GM18858 (cell line): ENCODE measurements at regions not wholly inside any gene's neighbourhood (a gene's known extent, or its start where the extent isn't known, plus 50 kb on each side); places are given as distances from the start of the nearest gene placed in this dataset.
A peak's percentile ranks its signal among the peaks of the same experiment; 100 is the strongest.

ENCODE experiments used
- ATAC-seq: cut with Tn5 transposase; IDR thresholded peaks from one replicate; pipeline ENCODE4 v1.9.1; 2021; ENCODE audit not compliant: unreplicated experiment

DNA sequence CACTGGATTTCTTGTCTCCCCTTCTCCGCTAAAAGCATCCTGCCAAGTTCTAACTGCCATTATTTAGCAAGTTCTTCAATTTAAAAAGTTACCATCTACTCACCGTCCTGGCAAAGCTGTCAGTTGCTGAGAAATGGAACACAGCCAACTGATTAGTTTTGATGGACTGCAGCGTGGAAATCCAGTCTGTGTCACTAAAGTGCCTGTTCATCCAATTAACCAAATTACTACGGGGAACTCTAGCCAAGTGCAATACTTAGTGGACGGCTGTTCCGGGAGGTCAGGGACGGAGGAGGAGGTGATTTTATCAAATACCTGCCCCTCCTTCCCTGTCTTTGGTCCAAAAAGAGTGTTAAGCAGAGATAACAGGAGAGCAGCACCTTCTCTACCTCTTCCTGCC, 260.7 kb downstream of the MAF start:
- ATAC-seq: no peak

GRCh38 chr16:79337906-79338305, 262.6 kb downstream of the MAF start:
- no peak for ATAC-seq

DNA sequence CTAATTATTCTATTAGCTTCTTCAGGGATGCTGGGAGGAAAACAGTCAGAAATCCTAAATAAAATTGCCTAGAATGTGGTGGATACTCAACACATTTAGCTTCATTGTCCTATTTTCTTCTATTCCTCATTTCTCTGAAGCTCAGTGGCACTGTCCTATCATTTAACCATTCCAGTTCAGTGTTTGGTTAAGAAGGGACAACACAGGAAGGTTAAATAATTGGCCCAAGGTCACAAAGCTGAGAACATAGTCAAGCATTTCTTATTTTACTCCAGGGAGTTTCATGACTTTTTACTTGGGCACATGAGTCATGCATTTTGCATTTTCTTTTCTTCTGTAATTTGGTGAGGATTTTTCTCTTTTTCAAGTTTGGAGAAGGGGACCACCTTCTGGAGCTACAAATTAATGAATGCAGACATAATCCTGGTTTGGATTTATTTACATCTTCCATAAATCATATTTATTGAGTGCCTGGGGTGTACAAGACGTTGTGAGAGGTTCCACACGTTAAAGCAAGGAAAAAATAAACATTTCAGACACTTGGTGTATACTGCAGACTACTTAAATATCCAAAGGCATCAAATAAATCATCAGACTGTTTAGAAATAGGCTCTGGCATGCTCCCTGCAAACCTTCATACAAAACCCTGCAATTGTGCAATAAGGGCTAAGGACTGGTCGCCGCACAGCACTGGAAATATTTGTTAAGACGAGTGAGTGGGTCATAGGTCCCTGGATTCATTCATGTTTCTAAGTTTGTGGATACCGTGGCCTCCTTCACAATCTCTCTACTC, 263.9 kb downstream of the MAF start:
- no peak for ATAC-seq

GRCh38 chr16:79334127-79334526, 266.4 kb downstream of the MAF start:
- ATAC-seq: no peak

DNA sequence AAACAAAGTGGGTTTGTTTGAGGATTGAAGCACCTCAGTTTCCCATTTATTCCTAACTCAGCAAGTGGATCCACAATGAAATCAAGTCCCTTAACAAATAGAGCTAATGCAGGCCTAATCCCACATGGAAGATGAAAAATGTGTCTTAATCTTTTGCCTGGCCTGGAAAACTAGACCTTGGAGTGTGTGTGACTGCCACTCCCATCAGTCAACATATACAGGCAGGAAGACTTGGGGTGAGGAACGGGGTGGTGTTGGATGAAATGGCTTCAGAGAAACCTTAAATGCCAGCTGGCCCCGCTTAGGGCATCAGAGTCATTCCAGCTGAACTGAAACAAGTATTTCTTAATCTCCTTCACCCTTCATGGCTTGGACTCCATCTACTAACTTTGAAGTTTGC, 269.5 kb downstream of the MAF start:
- ATAC-seq: no peak

GRCh38 chr16:79329967-79330366, 270.6 kb downstream of the MAF start:
- no peak for ATAC-seq

DNA sequence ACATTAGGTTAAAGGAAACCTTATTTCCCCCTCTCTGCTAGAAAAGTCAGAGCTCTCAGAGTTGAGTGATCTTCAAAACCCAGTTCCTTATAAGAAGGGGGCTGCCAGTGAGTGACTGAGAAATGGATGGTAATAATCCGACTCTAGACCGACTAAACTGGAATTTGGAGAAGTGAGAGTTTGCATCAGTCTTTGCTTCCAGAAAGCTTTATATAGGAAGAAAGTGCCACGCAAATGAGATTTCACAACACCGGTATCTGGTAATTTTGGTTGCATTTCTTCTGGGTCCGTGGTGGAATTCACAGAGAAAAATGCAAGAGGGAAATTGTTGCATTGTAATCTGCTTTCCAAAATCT, 271.4 kb downstream of the MAF start:
- no peak for ATAC-seq

GRCh38 chr16:79328402-79329165, 272.0 kb downstream of the MAF start:
- ATAC-seq: no peak

DNA sequence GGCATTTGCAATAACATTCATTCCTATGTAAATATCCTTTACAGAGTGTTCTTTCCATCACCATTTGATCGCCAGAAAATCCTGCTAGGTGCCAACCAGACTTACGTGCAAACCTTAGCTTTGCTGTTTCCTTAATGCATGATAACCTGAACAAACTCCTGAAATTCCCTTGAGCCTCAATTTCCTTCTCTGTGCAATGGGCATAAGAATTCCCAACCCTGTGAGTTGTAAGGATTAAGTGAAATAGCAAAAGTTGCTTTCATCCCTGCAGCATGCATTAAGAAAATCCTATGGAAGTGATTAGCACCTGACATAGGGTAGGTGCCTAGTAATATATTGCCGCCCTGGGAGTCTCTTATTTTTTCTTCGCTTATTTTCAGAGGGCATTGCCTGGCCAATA, 272.7 kb downstream of the MAF start:
- no peak for ATAC-seq

DNA sequence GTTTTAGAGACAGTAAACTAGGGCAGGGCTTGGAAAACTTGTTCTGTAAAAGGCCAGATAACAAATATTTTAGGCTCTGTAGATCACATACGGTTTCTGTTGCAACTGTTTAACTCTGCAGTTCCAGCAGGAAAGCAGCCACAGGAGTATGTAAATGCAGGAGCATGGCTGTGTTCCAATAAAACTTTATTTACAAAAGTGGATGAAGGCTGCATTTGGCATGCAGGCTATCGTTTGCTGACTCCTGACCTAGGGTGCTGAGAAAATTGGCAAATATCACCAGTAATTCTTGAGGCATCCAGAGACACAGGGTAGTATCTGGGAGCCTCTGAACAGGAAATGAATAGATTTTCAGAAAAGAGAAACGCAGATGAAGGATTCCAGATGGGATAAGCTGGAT, 274.0 kb downstream of the MAF start:
- no peak for ATAC-seq

DNA sequence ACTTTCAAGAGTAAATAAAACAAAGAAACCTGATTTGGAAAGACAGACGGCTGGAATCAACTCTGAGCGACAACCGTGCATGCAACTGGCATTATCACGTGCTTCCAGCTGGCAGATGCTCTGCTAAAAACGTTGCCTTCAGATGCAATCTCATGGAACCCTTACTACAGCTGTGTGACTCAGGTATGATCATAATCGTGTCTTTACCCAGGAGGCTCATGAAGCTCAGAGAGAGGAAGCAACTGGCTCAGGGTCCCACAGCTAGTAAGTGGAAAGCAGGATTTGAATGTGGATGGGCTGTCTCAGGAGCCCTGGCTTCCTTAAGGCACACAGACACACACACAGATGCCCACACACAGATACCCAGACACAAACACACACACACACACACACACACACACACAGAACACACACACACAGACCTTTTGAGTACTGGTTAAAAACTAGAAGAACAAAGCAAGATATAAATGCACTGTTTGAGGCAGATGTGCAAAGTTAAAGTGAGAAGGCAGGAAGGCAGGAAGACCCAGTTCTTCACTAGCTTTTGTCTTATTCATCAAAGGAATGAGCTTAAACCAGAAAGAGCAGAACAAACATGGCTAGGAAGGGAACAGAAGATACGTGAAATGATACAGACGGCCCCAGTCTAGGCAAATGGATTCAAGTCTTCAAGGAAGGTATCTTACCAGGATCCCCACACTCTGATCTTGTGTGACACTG, 275.2 kb downstream of the MAF start:
- ATAC-seq: no peak

DNA sequence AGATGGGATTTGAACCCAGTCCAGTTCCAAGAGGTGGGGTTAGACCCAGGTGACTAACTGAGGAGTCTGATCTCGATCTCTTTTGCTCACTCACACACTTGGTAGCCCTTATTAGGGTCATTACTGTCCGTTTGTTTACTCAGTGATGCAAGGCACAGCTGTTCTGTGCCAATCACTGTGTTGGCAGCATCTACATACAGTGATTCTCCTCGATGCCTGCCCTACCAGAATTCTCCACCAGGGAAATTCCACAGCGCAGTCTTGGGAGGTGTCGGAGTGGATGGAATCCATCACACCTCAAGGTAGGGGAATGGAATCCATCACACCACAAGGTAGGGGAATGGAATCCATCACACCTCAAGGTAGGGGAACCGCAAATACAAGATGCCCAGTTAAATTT, 279.6 kb downstream of the MAF start:
- ATAC-seq: no peak

- no peak for ATAC-seq
Observed at GRCh38 chr16:79318143-79318899, 282.2 kb downstream of the MAF start.

DNA sequence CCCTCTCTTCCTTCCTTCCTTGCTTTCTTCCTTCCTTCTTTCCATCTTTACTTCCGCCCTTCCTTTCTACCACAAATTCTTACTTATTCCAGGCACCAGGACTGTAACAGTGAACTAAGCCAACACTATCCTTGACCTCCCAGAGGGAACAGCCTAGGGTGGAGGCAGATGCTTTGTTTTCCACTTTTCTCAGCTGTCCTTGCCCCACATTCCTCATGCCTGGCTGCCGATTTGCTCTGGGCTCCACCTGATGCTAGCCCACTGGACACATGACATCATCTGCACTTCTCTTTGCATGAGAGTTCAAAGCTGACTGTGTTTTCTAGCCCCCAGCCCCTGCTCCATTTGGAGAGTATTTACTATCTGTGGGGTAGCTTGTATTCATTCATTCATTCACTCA, 283.0 kb downstream of the MAF start:
- no peak for ATAC-seq

GRCh38 chr16:79317026-79317425, 283.5 kb downstream of the MAF start:
- no peak for ATAC-seq

DNA sequence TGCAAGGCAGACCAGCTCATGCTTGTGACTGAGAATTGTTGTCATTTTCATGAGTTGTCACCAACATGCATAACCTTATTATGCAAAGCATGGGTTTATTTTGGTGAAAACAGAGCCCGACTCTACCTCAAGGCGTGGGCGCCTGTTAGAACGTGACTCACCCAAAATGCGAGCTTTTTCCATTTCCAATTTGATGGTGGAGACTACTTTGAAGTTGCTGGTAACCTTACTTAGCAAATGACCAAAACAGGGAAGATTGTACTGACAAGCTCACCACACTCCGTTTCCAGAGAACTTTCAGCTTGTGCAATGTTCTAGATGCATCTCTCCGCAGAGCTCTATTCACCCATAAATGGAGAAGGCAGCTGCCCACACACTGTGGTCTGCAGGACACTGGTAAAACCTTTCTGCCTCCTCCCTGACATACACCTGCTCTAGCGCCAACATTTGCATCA, 284.5 kb downstream of the MAF start:
- peak; percentile 88 for ATAC-seq

DNA sequence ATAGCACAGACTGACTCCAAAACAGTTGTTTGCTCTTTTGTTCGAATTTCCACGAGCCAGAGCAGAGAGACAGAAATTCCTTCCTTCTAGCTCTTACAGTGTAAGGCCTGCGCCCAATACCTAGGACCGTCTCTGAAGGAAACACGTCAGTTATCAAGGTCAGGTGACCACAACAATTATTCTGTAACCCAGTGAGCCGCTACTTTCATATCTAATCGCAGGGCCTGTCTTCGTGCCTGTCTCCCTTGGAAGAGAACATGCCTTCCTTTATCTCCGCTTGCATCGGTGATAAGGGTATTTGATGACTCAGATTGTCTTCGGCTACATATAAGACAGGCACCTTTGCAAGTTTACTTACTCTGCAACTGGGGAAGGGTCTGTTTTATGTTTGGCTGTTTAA, 288.0 kb downstream of the MAF start:
- no peak for ATAC-seq

- no peak for ATAC-seq
Observed at GRCh38 chr16:79310710-79311109, 289.8 kb downstream of the MAF start.

GRCh38 chr16:79309606-79310005, 290.9 kb downstream of the MAF start:
- no peak for ATAC-seq

DNA sequence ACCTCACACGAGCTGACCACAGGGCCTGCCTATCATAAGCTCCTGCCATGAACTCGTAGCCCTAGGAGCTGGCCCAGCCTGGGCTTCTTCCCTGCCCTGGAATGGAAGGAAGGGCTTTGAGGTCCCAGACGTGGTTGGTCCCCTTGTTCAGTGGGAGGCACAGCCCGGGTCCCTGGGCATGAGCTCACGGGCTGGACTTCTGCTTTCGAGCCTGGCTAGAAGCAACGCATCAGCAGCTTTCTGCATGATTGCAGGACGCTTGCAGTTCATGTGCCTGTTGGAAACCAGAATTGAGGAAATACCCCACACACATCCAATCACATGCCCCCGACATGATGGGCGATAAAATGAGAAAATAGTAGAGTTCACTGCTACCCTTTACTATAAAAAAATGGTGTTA, 293.3 kb downstream of the MAF start:
- no peak for ATAC-seq

DNA sequence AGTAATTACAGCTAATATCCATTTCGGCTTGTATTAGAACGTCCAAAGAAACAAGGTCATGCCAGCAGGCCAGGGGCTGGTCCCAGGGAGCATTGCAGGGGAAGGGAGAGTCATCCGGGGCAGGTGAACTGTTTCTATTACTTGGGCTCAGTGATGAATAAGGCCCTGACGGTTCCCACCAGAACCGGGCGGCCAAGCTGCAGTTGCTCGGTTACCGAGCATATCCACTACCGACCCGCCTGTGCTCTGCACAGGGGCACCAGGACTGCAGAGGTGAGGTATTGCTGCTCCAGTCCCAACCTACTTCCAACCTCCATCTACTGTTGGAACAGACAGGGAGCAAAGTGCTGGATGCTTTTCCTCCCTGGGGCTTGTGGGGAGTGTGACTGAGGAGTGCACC, 295.5 kb downstream of the MAF start:
- ATAC-seq: no peak
